Common myeloid progenitor, CD34-positive (primary cell): ENCODE measurements at regions not wholly inside any gene's neighbourhood (a gene's known extent, or its start where the extent isn't known, plus 50 kb on each side); places are given as distances from the start of the nearest gene placed in this dataset.
"Not testable (repeated sequence)": the region's sequence is repeated elsewhere in the genome, so short reads cannot be mapped to it uniquely, and the experiment has no call there.

Experiments
- CTCF ChIA-PET: fragments of 350-600 bp; sonication (Branson Sonifier 250); formaldehyde crosslinking; loops from one replicate; lab custom pipeline; 2021; ENCODE audit warnings: antibody characterized with exemption; lab: Charles Lee
- POLR2A ChIA-PET: fragments of 350-600 bp; sonication (Branson Sonifier 250); formaldehyde crosslinking; loops from one replicate; lab custom pipeline; 2021; ENCODE audit warnings: antibody characterized with exemption; lab: Charles Lee
- DNase-seq, 3 donors: peaks; one replicate each; pipeline versions ENCODE4 v3.0.0 to v3.0.0-alpha.2; 2013
- H3K27ac ChIP-seq, 2 experiments: 1 replicate in 1 of 2; 2 replicates in 1 of 2; pipeline ENCODE4 v1.7.0; 2013; ENCODE audit warnings: inconsistent platforms in 2 of 2, low read length in 2 of 2, mild to moderate bottlenecking in 2 of 2, low read depth in 1 of 2, moderate library complexity in 1 of 2; ENCODE audit not compliant: severe bottlenecking in 2 of 2, insufficient read depth in 1 of 2, poor library complexity in 1 of 2
- H3K27me3 ChIP-seq, 5 experiments: replicated peaks in 2 of 5; 1 replicate in 3 of 5; 2 replicates in 2 of 5; pipeline versions ENCODE4 v1.6.1 to v1.7.0; 2013; ENCODE audit warnings: low read length in 4 of 5, mild to moderate bottlenecking in 2 of 5, moderate library complexity in 2 of 5, inconsistent platforms in 1 of 5; ENCODE audit not compliant: insufficient read depth in 5 of 5, control insufficient read depth in 4 of 5
- H3K36me3 ChIP-seq, 4 experiments: 1 replicate in 2 of 4; 2 replicates in 2 of 4; pipeline versions ENCODE4 v1.6.1 to v1.7.0; 2013; ENCODE audit warnings: low read length in 3 of 4, control low read depth in 1 of 4, mild to moderate bottlenecking in 1 of 4; ENCODE audit not compliant: control insufficient read depth in 4 of 4, insufficient read depth in 4 of 4
- H3K4me1 ChIP-seq, 4 experiments: 1 replicate in 3 of 4; 2 replicates in 1 of 4; pipeline versions ENCODE4 v1.6.1 to v1.7.1; 2013; ENCODE audit warnings: low read length in 3 of 4, mild to moderate bottlenecking in 3 of 4, control low read depth in 1 of 4, inconsistent platforms in 1 of 4, moderate library complexity in 1 of 4; ENCODE audit not compliant: control insufficient read depth in 4 of 4, insufficient read depth in 4 of 4; ENCODE audit errors: control extremely low read depth in 1 of 4
- H3K4me3 ChIP-seq, 7 experiments: 1 replicate in 4 of 7; 2 replicates in 3 of 7; pipeline versions ENCODE4 v1.5.1 to v1.7.0; 2013; ENCODE audit warnings: mild to moderate bottlenecking in 7 of 7, low read length in 6 of 7, moderate library complexity in 6 of 7, inconsistent platforms in 2 of 7, low read depth in 2 of 7, control low read depth in 1 of 7; ENCODE audit not compliant: insufficient read depth in 4 of 7, control insufficient read depth in 1 of 7; ENCODE audit errors: extremely low read depth in 1 of 7
- H3K9me3 ChIP-seq, 5 experiments: 1 replicate in 4 of 5; 2 replicates in 1 of 5; pipeline versions ENCODE4 v1.6.1 to v1.7.1; 2013; ENCODE audit warnings: low read length in 4 of 5, mild to moderate bottlenecking in 2 of 5, inconsistent platforms in 1 of 5, low read depth in 1 of 5, moderate library complexity in 1 of 5; ENCODE audit not compliant: control insufficient read depth in 4 of 5, insufficient read depth in 2 of 5; ENCODE audit errors: control extremely low read depth in 1 of 5
- WGBS: methylation state at CpG from one replicate; pipeline ENCODE4 v1.1.5; 2013; ENCODE audit not compliant: insufficient coverage; 5-methylcytosine and 5-hydroxymethylcytosine counted together

DNA sequence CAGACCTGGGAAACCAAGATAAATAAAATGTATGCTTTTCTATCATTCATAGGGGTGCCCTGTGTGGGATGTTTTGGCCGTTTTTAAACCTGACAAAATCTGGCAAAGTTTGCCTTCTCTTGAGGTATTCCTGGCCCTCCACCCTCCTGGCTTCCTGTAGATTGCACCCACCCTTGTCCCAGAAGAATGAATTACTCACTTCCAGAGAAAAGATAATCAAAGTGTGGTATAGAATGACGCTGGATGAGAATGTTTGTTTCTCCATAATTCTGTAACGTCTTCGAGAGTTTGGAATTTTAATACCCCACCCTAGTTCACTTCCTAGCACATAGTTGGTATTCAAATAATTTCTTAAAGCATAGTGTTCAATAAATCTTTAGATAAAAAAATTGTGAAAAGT is 519.7 kb upstream of the PFKP start:
- Histone ChIP-seq H3K9me3 (no peaks in the 10 kb centered on the region), H3K27me3 (peaks cover 0 to 5% (median 0%) of the 10 kb centered on the region in 5 experiments), H3K36me3 (no peaks in the 10 kb centered on the region), H3K27ac (no peak overlapping the region), H3K4me1 (no peaks in the 10 kb centered on the region), H3K4me3 (no peak overlapping the region)
- CTCF ChIA-PET, result no interaction called here
- no peak for DNase-seq
- POLR2A ChIA-PET, result no interaction called here
- WGBS, result no CpG with 5 or more reads among the region's 4 CpGs

DNA sequence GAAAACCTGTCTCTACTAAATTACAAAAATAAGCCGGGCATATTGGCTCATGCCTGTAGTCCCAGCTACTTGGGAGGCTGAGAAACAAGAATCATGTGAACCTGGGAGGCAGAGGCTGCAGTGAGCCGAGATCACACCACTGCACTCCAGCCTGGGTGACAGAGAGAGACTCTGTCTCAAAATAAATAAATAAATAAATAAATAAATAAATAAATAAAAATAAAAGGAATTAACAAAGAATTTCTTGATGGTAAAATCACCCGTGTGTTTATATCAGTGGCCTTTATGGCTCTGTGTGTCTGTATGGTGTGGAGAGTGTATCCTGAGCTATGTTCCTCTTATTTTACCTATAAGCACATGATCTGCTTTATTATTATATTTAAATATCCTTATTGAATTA is 520.5 kb upstream of the PFKP start:
- H3K27ac ChIP-seq, H3K4me3 ChIP-seq, H3K4me1 ChIP-seq, POLR2A ChIA-PET, H3K36me3 ChIP-seq, CTCF ChIA-PET, H3K27me3 ChIP-seq, DNase-seq, H3K9me3 ChIP-seq: not testable (repeated sequence)
- WGBS, result 86% methylated on average over 1 of the region's 3 CpGs

DNA sequence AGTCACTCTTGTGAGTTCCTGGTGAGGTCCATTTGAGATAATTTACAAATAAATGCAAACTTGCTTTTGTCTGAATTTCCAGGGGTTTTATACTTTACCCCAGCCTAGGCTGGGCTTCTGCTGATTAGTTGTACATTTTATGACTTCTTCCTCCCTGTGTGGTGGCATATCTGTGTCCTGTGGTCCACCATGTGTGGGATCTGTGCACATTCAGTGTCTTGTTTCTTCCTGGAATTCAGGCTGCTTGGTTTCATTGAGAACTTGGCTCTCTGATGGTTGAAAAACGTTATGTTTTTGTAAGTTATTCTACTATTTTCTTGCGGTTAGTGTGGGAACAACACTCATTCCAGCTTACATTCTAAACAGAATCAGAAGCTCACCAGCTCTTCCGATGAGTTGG is 523.4 kb upstream of the PFKP start:
- CTCF ChIA-PET, result no interaction called here
- Histone ChIP-seq H3K36me3 (no peaks in the 10 kb centered on the region), H3K27me3 (peaks cover 0 to 3% (median 0%) of the 10 kb centered on the region in 5 experiments), H3K9me3 (no peaks in the 10 kb centered on the region), H3K4me3 (no peak overlapping the region), H3K4me1 (no peaks in the 10 kb centered on the region), H3K27ac (no peak overlapping the region)
- WGBS, result 100% methylated on average over 1 of the region's 3 CpGs
- POLR2A ChIA-PET, result no interaction called here
- DNase-seq, result no peak

DNA sequence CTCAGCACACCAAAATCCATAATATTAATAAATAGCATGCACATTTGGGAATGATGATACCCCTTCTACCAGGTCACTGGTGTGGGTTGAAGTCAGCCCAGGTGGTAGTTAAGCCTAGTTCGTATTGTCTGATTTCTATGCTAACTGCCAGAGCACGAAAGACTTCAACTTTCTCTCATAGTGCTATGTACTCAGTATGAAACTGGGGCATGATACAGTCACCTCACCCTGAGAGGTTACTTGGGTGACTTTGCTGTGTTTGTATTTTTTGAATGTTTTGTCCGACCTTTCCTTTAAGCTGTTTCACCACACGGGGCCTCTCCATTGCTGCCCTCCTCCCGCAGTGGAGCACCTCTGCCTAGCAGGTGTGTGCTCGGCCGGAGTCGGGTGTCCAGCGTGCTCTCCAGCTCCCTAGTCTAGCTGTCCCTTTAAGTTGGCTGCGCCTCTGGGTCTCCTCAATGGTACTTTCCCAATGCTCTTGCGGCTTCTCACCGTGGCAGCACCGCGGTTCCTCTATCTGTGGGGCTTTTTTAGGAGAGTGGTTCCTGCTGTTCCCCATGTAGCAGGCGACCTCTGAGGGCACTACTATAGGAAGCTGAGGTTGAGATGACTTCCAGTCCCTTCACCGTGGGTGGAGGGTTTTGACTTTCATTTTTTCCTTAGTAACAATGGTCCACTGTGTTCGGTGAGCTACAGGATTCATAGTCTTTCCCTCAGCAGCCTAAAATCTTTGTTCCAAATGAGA is 524.0 kb upstream of the PFKP start:
- ChIA-PET CTCF (no interaction called here), POLR2A (no interaction called here)
- no peaks in the 10 kb centered on the region for H3K9me3 ChIP-seq
- WGBS, result 92% methylated on average over 17 of the region's 17 CpGs
- H3K4me3 ChIP-seq, result no peak overlapping the region
- no peak overlapping the region for H3K27ac ChIP-seq
- H3K27me3 ChIP-seq, result peaks cover 0 to 3% (median 0%) of the 10 kb centered on the region in 5 experiments
- H3K36me3 ChIP-seq, result no peaks in the 10 kb centered on the region
- H3K4me1 ChIP-seq, result no peaks in the 10 kb centered on the region
- DNase-seq, result no peak

DNA sequence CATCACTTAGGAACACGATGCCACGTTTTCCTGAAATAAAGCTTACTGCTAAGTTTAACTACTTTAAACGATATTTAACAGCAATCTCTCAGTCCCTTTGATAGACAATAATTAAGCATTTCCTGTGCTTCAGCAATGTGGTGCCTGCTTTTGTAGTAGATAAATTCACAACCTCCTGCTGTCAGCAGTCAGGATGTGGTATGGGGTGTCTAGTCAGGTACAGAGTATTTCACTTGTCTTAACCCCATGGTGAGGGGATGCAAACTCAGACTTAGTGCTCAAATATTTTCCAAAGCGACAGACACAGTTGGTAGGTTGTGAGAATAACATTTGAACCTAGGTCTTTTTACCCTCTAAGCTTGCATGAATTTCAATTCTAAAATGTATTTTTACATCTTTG is 526.2 kb upstream of the PFKP start:
- ChIA-PET POLR2A (no interaction called here), CTCF (no interaction called here)
- Histone ChIP-seq H3K9me3 (no peaks in the 10 kb centered on the region), H3K4me3 (no peak overlapping the region), H3K36me3 (no peaks in the 10 kb centered on the region), H3K4me1 (no peaks in the 10 kb centered on the region), H3K27me3 (peaks cover 0 to 3% (median 0%) of the 10 kb centered on the region in 5 experiments), H3K27ac (no peak overlapping the region)
- DNase-seq, result no peak
- 58% methylated on average over 2 of the region's 4 CpGs for WGBS

DNA sequence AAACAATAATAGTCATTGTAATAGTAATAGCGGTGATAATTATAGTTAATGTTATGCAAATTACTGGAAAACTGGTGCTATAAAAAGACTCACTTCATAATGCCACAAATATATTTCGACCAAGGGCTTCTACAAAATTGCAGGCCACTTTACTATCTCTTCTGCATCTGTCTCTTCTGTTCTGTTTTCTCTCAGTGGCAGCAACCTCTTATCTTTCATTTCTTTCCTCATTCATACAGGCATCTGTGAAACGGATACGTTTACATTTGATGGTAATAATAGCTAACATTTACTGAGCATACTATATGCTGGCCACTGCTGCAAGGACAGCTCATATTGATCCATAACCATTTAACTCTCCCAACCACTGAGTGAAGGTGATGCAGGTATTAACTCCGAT is 537.4 kb upstream of the PFKP start:
- peaks cover 0 to 2% (median 0%) of the 10 kb centered on the region in 5 experiments for H3K27me3 ChIP-seq
- H3K36me3 ChIP-seq, result no peaks in the 10 kb centered on the region
- 90% methylated on average over 2 of the region's 5 CpGs for WGBS
- POLR2A ChIA-PET, result no interaction called here
- H3K9me3 ChIP-seq, result peaks cover 0 to 1% (median 0%) of the 10 kb centered on the region in 5 experiments
- DNase-seq, result no peak
- CTCF ChIA-PET, result no interaction called here
- H3K4me3 ChIP-seq, result no peak overlapping the region
- no peaks in the 10 kb centered on the region for H3K4me1 ChIP-seq
- no peak overlapping the region for H3K27ac ChIP-seq

DNA sequence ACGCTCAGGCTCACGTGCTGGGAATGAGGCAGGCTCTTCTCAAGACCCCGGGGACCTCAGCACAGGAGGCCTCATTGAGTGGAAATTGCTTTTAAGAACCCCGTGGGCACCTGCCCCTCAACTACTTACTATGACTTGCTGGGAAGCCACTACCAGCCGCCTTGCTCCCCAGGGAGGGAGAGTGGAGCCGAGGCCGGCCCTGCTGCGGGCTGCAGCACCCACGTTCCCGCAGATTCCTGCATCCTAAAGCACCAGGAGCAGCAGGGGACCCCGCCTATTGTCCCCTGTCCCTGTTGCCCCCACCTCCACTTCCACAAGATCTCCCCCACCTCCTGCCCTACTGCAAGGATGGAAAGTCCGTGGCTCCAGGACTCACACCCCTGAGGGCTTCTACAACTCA is 541.6 kb upstream of the PFKP start:
- Histone ChIP-seq H3K36me3 (no peaks in the 10 kb centered on the region), H3K27me3 (no peaks in the 10 kb centered on the region), H3K9me3 (peaks cover 0 to 2% (median 0%) of the 10 kb centered on the region in 5 experiments), H3K27ac (no peak overlapping the region), H3K4me3 (no peak overlapping the region), H3K4me1 (no peaks in the 10 kb centered on the region)
- WGBS, result 90% methylated on average over 6 of the region's 12 CpGs
- ChIA-PET CTCF (no interaction called here), POLR2A (no interaction called here)
- DNase-seq, result no peak
